ENCODE measurements at regions not wholly inside any gene's neighbourhood (a gene's known extent, or its start where the extent isn't known, plus 50 kb on each side); places are given as distances from the start of the nearest gene placed in this dataset.

DNA sequence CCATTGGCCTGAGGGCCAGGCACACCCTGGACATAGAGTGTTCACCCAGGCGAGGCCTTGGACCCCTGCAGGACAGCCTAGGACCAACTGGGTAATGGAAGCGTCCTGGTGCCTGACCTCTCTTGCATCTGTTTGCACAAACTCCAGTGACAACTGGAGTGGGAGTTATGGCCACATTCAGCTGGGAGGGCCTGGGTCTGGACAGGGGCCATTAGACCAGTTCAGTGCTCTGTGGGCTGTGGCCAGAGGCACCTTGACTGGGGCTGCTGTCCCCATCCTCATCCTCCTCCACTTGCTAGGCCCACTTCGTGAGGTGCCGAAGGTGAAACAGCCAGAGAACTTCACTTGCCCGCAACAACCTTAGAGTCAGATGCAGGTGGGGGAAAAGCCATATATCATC, 372.7 kb upstream of the IRX1 start:
- H3K27ac ChIP-seq (ENCODE audit: insufficient read depth, low read length) = no peak overlapping the region
- TF ChIP-seq EZH2 (IDR thresholded peaks at IDR 0.05; ENCODE audit: low read length, missing control alignments) = no peak
- TF ChIP-seq, protein P1, sequence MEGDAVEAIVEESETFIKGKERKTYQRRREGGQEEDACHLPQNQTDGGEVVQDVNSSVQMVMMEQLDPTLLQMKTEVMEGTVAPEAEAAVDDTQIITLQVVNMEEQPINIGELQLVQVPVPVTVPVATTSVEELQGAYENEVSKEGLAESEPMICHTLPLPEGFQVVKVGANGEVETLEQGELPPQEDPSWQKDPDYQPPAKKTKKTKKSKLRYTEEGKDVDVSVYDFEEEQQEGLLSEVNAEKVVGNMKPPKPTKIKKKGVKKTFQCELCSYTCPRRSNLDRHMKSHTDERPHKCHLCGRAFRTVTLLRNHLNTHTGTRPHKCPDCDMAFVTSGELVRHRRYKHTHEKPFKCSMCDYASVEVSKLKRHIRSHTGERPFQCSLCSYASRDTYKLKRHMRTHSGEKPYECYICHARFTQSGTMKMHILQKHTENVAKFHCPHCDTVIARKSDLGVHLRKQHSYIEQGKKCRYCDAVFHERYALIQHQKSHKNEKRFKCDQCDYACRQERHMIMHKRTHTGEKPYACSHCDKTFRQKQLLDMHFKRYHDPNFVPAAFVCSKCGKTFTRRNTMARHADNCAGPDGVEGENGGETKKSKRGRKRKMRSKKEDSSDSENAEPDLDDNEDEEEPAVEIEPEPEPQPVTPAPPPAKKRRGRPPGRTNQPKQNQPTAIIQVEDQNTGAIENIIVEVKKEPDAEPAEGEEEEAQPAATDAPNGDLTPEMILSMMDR (conservative IDR thresholded peaks at IDR 0.05 in 1 of 2, IDR thresholded peaks at IDR 0.05 in 1 of 2; ENCODE audit: low read depth in 1 of 2, low read length in 2 of 2) = no peak
- H3K4me1 ChIP-seq (ENCODE audit: control insufficient read depth, extremely low read depth, insufficient read depth, low read length) = no peaks in the 10 kb centered on the region
- no peaks in the 10 kb centered on the region for H3K79me2 ChIP-seq (ENCODE audit: control insufficient read depth, insufficient read depth, low read length)
- no peaks in the 10 kb centered on the region for H4K20me1 ChIP-seq (ENCODE audit: control insufficient read depth, extremely low read depth, insufficient read depth, low read length)
- H3K27me3 ChIP-seq (ENCODE audit: control insufficient read depth, insufficient read depth, low read length) = no peaks in the 10 kb centered on the region
- DNase-seq (ENCODE audit: low read depth in 2 of 2) = no peak
- no peak overlapping the region for H3K9ac ChIP-seq (ENCODE audit: insufficient read depth, low read length)
- no peak overlapping the region for H3K4me3 ChIP-seq (replicated peaks in 1 of 4; ENCODE audit: control extremely low read depth in 1 of 4, insufficient read depth in 1 of 4, low read depth in 3 of 4, low read length in 4 of 4)
- H2AFZ ChIP-seq (ENCODE audit: low read length) = no peak overlapping the region
- H3K4me2 ChIP-seq (ENCODE audit: extremely low read depth, insufficient read depth, low read length) = no peak overlapping the region
- no peaks in the 10 kb centered on the region for H3K9me3 ChIP-seq (ENCODE audit: control insufficient read depth, insufficient read depth, low read depth, low read length)
- H3K36me3 ChIP-seq (ENCODE audit: control insufficient read depth, insufficient read depth, low read length) = no peaks in the 10 kb centered on the region

DNA sequence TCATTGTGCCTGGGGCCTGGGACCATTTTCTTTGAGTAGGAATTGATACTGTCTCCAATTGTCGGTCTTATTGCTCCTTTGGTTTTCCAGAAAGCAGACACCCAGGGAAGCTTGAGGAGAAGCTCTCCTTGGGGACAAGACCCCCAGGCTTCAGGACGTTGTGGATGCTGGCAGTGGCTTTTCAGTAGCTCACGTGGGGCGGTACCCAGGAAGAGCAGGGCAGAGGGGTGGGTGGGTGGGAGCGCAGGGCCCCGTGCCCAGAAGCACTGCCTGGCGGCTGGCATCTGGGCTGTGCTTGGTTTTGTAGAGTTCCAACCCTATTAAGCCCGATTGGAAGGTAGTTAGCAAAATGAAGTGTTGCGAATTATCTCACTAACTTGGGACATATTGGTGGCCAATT, 374.2 kb upstream of the IRX1 start:
- TF ChIP-seq, protein P1 (conservative IDR thresholded peaks at IDR 0.05 in 1 of 2, IDR thresholded peaks at IDR 0.05 in 1 of 2; ENCODE audit: low read depth in 1 of 2, low read length in 2 of 2) = no peak
- TF ChIP-seq EZH2 (IDR thresholded peaks at IDR 0.05; ENCODE audit: low read length, missing control alignments) = no peak
- H3K4me3 ChIP-seq (replicated peaks in 1 of 4; ENCODE audit: control extremely low read depth in 1 of 4, insufficient read depth in 1 of 4, low read depth in 3 of 4, low read length in 4 of 4) = no peak overlapping the region
- no peaks in the 10 kb centered on the region for H3K27me3 ChIP-seq (ENCODE audit: control insufficient read depth, insufficient read depth, low read length)
- H3K4me1 ChIP-seq (ENCODE audit: control insufficient read depth, extremely low read depth, insufficient read depth, low read length) = no peaks in the 10 kb centered on the region
- no peaks in the 10 kb centered on the region for H3K36me3 ChIP-seq (ENCODE audit: control insufficient read depth, insufficient read depth, low read length)
- no peaks in the 10 kb centered on the region for H3K79me2 ChIP-seq (ENCODE audit: control insufficient read depth, insufficient read depth, low read length)
- no peaks in the 10 kb centered on the region for H4K20me1 ChIP-seq (ENCODE audit: control insufficient read depth, extremely low read depth, insufficient read depth, low read length)
- no peak overlapping the region for H2AFZ ChIP-seq (ENCODE audit: low read length)
- no peak overlapping the region for H3K4me2 ChIP-seq (ENCODE audit: extremely low read depth, insufficient read depth, low read length)
- DNase-seq (ENCODE audit: low read depth in 2 of 2) = no peak
- H3K27ac ChIP-seq (ENCODE audit: insufficient read depth, low read length) = no peak overlapping the region
- H3K9me3 ChIP-seq (ENCODE audit: control insufficient read depth, insufficient read depth, low read depth, low read length) = no peaks in the 10 kb centered on the region
- no peak overlapping the region for H3K9ac ChIP-seq (ENCODE audit: insufficient read depth, low read length)

DNA sequence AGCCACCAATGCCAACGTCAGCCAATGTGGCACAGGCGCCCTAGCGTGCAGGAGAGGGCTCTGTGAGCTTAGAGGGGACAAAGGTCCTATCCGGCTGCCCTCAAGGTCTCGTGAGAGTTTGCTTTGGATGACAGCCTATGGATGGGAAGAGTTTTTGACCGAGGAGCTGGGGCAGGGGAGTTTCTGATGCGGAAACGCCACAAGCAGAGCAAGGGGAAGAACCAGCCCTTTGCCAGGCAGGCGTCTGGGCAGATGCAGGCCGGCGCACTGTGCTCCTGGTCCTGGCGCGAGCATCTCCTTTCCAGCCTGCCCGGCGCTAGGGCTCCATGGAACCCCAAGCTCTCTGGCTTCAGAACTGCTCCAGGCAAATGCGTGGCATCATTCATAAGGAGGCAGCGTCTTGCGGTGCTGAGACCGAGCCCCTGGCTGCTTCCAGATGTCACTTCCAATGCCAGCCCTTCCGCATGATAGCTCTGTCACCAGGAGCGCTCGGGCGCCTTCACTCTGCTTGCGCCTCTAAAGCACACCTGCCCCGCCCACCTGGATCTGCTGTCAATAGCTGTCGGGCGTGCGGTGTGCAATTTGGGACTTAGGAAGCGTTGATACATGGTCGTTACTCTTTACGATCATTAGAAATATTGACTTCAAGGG, 374.9 kb upstream of the IRX1 start:
- Histone ChIP-seq H3K9me3 (ENCODE audit: control insufficient read depth, insufficient read depth, low read depth, low read length) (no peaks in the 10 kb centered on the region), H3K9ac (ENCODE audit: insufficient read depth, low read length) (no peak overlapping the region), H3K79me2 (ENCODE audit: control insufficient read depth, insufficient read depth, low read length) (no peaks in the 10 kb centered on the region), H3K4me2 (ENCODE audit: extremely low read depth, insufficient read depth, low read length) (no peak overlapping the region), H3K36me3 (ENCODE audit: control insufficient read depth, insufficient read depth, low read length) (no peaks in the 10 kb centered on the region), H3K4me3 (replicated peaks in 1 of 4; ENCODE audit: control extremely low read depth in 1 of 4, insufficient read depth in 1 of 4, low read depth in 3 of 4, low read length in 4 of 4) (no peak overlapping the region), H4K20me1 (ENCODE audit: control insufficient read depth, extremely low read depth, insufficient read depth, low read length) (no peaks in the 10 kb centered on the region), H3K27ac (ENCODE audit: insufficient read depth, low read length) (no peak overlapping the region), H3K4me1 (ENCODE audit: control insufficient read depth, extremely low read depth, insufficient read depth, low read length) (no peaks in the 10 kb centered on the region), H3K27me3 (ENCODE audit: control insufficient read depth, insufficient read depth, low read length) (no peaks in the 10 kb centered on the region), H2AFZ (ENCODE audit: low read length) (no peak overlapping the region)
- no peak for TF ChIP-seq EZH2 (IDR thresholded peaks at IDR 0.05; ENCODE audit: low read length, missing control alignments)
- TF ChIP-seq, protein P1 (conservative IDR thresholded peaks at IDR 0.05 in 1 of 2, IDR thresholded peaks at IDR 0.05 in 1 of 2; ENCODE audit: low read depth in 1 of 2, low read length in 2 of 2) = no peak
- no peak for DNase-seq (ENCODE audit: low read depth in 2 of 2)
